Bronchial epithelial cell (primary cell): ENCODE measurements at regions not wholly inside any gene's neighbourhood (a gene's known extent, or its start where the extent isn't known, plus 50 kb on each side); places are given as distances from the start of the nearest gene placed in this dataset.

Experiments used
- DNase-seq: peaks from one replicate; pipeline ENCODE4 v3.0.0-alpha.2; 2010; ENCODE audit warnings: low read depth
- FAIRE-seq: peaks from 2 replicates; lab custom pipeline; 2011; peaks lifted over from hg19 to GRCh38; lab: Jason Lieb, UNC
- H3K27me3 ChIP-seq: 2 replicates; pipeline ENCODE4 v1.5.1; 2011; ENCODE audit warnings: low read length; ENCODE audit not compliant: control insufficient read depth, insufficient read depth
- H3K36me3 ChIP-seq: 2 replicates; pipeline ENCODE4 v1.5.1; 2011; ENCODE audit warnings: low read length; ENCODE audit not compliant: control insufficient read depth, insufficient read depth
- H3K4me3 ChIP-seq: 2 replicates; pipeline ENCODE4 v1.5.1; 2011; ENCODE audit warnings: mild to moderate bottlenecking, low read depth, low read length, control low read depth
- CTCF ChIP-seq: IDR thresholded peaks from 2 replicates; pipeline ENCODE4 v1.5.1; 2011; ENCODE audit warnings: mild to moderate bottlenecking, moderate library complexity, low read length, control low read depth, inconsistent platforms; ENCODE audit not compliant: insufficient read depth, severe bottlenecking

GRCh38 chr4:14952352-14952751 is 49.9 kb upstream of the CPEB2 start:
- no peak for TF ChIP-seq CTCF
- FAIRE-seq (no peak), DNase-seq (no peak)
- no peaks in the 10 kb centered on the region for H3K36me3 ChIP-seq
- no peaks in the 10 kb centered on the region for H3K27me3 ChIP-seq
- H3K4me3 ChIP-seq, result no peak overlapping the region
